Ovary (tissue), 3 donors: ENCODE measurements at regions not wholly inside any gene's neighbourhood (a gene's known extent, or its start where the extent isn't known, plus 50 kb on each side); places are given as distances from the start of the nearest gene placed in this dataset.

Source experiments
- EP300 ChIP-seq: sonication (generic); formaldehyde crosslinking; IDR thresholded peaks from one replicate; pipeline ENCODE4 v1.6.1; 2017; ENCODE audit warnings: antibody characterized with exemption
- POLR2A ChIP-seq: fragments of 450-650 bp; IDR thresholded peaks from one replicate; pipeline ENCODE4 v1.6.1; 2017; ENCODE audit warnings: antibody characterized with exemption, mild to moderate bottlenecking, moderate library complexity
- TF ChIP-seq, protein P1 (sequence below), 3 donors: fragments of 450-650 bp in 2 of 3; fragments of 200-600 bp in 1 of 3; IDR thresholded peaks; one replicate each; pipeline versions ENCODE4 v1.5.1 to v1.8.0; 2016 to 2022; ENCODE audit warnings: antibody characterized with exemption in 3 of 3, mild to moderate bottlenecking in 1 of 3
- donor health status: DM: no; HTN: no; CAD: no.

- TF ChIP-seq POLR2A (no peak), EP300 (no peak)
- TF ChIP-seq, protein P1, sequence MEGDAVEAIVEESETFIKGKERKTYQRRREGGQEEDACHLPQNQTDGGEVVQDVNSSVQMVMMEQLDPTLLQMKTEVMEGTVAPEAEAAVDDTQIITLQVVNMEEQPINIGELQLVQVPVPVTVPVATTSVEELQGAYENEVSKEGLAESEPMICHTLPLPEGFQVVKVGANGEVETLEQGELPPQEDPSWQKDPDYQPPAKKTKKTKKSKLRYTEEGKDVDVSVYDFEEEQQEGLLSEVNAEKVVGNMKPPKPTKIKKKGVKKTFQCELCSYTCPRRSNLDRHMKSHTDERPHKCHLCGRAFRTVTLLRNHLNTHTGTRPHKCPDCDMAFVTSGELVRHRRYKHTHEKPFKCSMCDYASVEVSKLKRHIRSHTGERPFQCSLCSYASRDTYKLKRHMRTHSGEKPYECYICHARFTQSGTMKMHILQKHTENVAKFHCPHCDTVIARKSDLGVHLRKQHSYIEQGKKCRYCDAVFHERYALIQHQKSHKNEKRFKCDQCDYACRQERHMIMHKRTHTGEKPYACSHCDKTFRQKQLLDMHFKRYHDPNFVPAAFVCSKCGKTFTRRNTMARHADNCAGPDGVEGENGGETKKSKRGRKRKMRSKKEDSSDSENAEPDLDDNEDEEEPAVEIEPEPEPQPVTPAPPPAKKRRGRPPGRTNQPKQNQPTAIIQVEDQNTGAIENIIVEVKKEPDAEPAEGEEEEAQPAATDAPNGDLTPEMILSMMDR (IDR thresholded peaks at IDR 0.05), result no peak
These were observed 160.4 kb upstream of the SYT6 start for GRCh38 chr1:114314098-114314497.
